Liver (tissue), 8 donors: ENCODE measurements at regions not wholly inside any gene's neighbourhood (a gene's known extent, or its start where the extent isn't known, plus 50 kb on each side); places are given as distances from the start of the nearest gene placed in this dataset.

ENCODE experiments used
- DNase-seq: peaks from one replicate; pipeline ENCODE4 v3.0.0-alpha.2; 2017; ENCODE audit warnings: low spot score
- H3K27ac ChIP-seq, 2 donors: one replicate each; pipeline ENCODE4 v1.7.0; 2013; ENCODE audit warnings: inconsistent platforms in 2 of 2, low read length in 2 of 2, control low read depth in 1 of 2, low read depth in 1 of 2, mild to moderate bottlenecking in 1 of 2
- H3K27me3 ChIP-seq, 4 donors: one replicate each; pipeline versions ENCODE4 v1.6.1 to v1.7.0; 2013; ENCODE audit warnings: low read length in 3 of 4, inconsistent platforms in 1 of 4, mild to moderate bottlenecking in 1 of 4, moderate library complexity in 1 of 4; ENCODE audit not compliant: control insufficient read depth in 4 of 4, insufficient read depth in 4 of 4
- H3K36me3 ChIP-seq, 4 donors: one replicate each; pipeline versions ENCODE4 v1.6.1 to v1.7.0; 2013; ENCODE audit warnings: low read length in 3 of 4, mild to moderate bottlenecking in 3 of 4, low read depth in 1 of 4, moderate library complexity in 1 of 4; ENCODE audit not compliant: control insufficient read depth in 4 of 4, insufficient read depth in 3 of 4
- H3K4me1 ChIP-seq, 4 donors: one replicate each; pipeline versions ENCODE4 v1.6.1 to v1.7.0; 2013; ENCODE audit warnings: low read length in 3 of 4, mild to moderate bottlenecking in 3 of 4, moderate library complexity in 1 of 4; ENCODE audit not compliant: control insufficient read depth in 4 of 4, insufficient read depth in 4 of 4
- H3K4me3 ChIP-seq, 3 donors: one replicate each; pipeline versions ENCODE4 v1.6.1 to v1.7.0; 2013; ENCODE audit warnings: low read length in 3 of 3, control low read depth in 1 of 3, low read depth in 1 of 3, mild to moderate bottlenecking in 1 of 3
- H3K9ac ChIP-seq, 2 donors: one replicate each; pipeline ENCODE4 v1.7.0; 2013; ENCODE audit warnings: low read length in 2 of 2, mild to moderate bottlenecking in 2 of 2, moderate library complexity in 2 of 2, control low read depth in 1 of 2, low read depth in 1 of 2
- H3K9me3 ChIP-seq, 4 donors: one replicate each; pipeline versions ENCODE4 v1.6.1 to v1.7.0; 2013; ENCODE audit warnings: low read length in 3 of 4; ENCODE audit not compliant: control insufficient read depth in 4 of 4
- EGR1 ChIP-seq, 2 donors: IDR thresholded peaks; 2 replicates each; pipeline ENCODE4 v1.6.1; 2016 to 2018; ENCODE audit warnings: antibody characterized with exemption in 2 of 2, low read depth in 2 of 2
- FOXA1 ChIP-seq: IDR thresholded peaks from 2 replicates; pipeline ENCODE4 v1.6.1; 2016; ENCODE audit warnings: antibody characterized with exemption
- FOXA2 ChIP-seq: IDR thresholded peaks from 2 replicates; pipeline ENCODE4 v1.6.1; 2016; ENCODE audit warnings: antibody characterized with exemption
- GABPA ChIP-seq, 2 donors: IDR thresholded peaks in 1 of 2; conservative IDR thresholded peaks in 1 of 2; 2 replicates each; pipeline ENCODE4 v1.6.1; 2016; ENCODE audit warnings: antibody characterized with exemption in 2 of 2, mild to moderate bottlenecking in 1 of 2, moderate library complexity in 1 of 2
- HNF4A ChIP-seq, 2 donors: conservative IDR thresholded peaks; 2 replicates each; pipeline ENCODE4 v1.6.1; 2016; ENCODE audit warnings: antibody characterized with exemption in 2 of 2, mild to moderate bottlenecking in 2 of 2
- HNF4G ChIP-seq: IDR thresholded peaks from 2 replicates; pipeline ENCODE4 v1.6.1; 2016; ENCODE audit warnings: antibody characterized with exemption
- JUND ChIP-seq, 2 donors: IDR thresholded peaks; 2 replicates each; pipeline ENCODE4 v1.6.1; 2016; ENCODE audit warnings: antibody characterized with exemption in 2 of 2
- MAX ChIP-seq: IDR thresholded peaks from 2 replicates; pipeline ENCODE4 v1.6.1; 2016; ENCODE audit warnings: antibody characterized with exemption
- NR2F2 ChIP-seq: IDR thresholded peaks from 2 replicates; pipeline ENCODE4 v1.6.1; 2016; ENCODE audit warnings: antibody characterized with exemption
- RAD21 ChIP-seq, 2 donors: IDR thresholded peaks; 2 replicates each; pipeline ENCODE4 v1.6.1; 2016; ENCODE audit warnings: antibody characterized with exemption in 2 of 2, mild to moderate bottlenecking in 2 of 2
- RXRA ChIP-seq, 2 donors: IDR thresholded peaks; 2 replicates each; pipeline ENCODE4 v1.6.1; 2017 to 2018; ENCODE audit warnings: antibody characterized with exemption in 2 of 2, mild to moderate bottlenecking in 1 of 2
- SP1 ChIP-seq: IDR thresholded peaks from 2 replicates; pipeline ENCODE4 v1.6.1; 2018; ENCODE audit warnings: antibody characterized with exemption, mild to moderate bottlenecking
- TAF1 ChIP-seq: conservative IDR thresholded peaks from 2 replicates; pipeline ENCODE4 v1.6.1; 2016; ENCODE audit warnings: antibody characterized with exemption, mild to moderate bottlenecking
- YY1 ChIP-seq: IDR thresholded peaks from 2 replicates; pipeline ENCODE4 v1.6.1; 2016; ENCODE audit warnings: antibody characterized with exemption, mild to moderate bottlenecking
- ZBTB33 ChIP-seq: IDR thresholded peaks from 2 replicates; pipeline ENCODE4 v1.6.1; 2016; ENCODE audit warnings: antibody characterized with exemption
- WGBS: extraction: QIAGEN DNeasy Blood & Tissue Kit; methylation state at CpG from one replicate; pipeline ENCODE4 v1.1.7; 2013; 5-methylcytosine and 5-hydroxymethylcytosine counted together
- TF ChIP-seq, protein P1 (sequence below): IDR thresholded peaks from 2 replicates; pipeline ENCODE4 v1.6.1; 2016; ENCODE audit warnings: antibody characterized with exemption
- TF ChIP-seq, protein P2 (sequence below): fragments of 150-350 bp; IDR thresholded peaks from 2 replicates; pipeline ENCODE4 v1.5.1; 2017; ENCODE audit warnings: improper control_type of control experiment, low read depth, low read length; ENCODE audit not compliant: missing input control
- TF ChIP-seq, protein P3 (sequence below): IDR thresholded peaks from 2 replicates; pipeline ENCODE4 v1.6.1; 2016; ENCODE audit warnings: antibody characterized with exemption, mild to moderate bottlenecking
- donor health status: healthy.
- donor health status: healthy.
- donor health status: healthy.
- donor health status: healthy.
- donor health status: healthy.

- WGBS: 37% methylated on average over 2 of the region's 2 CpGs
- H3K36me3 ChIP-seq: no peaks in the 10 kb centered on the region
- TF ChIP-seq GABPA (IDR thresholded peaks at IDR 0.05 in 1 of 2, conservative IDR thresholded peaks at IDR 0.05 in 1 of 2) (no peak), FOXA2 (no peak), HNF4A (conservative IDR thresholded peaks at IDR 0.05) (no peak), MAX (no peak), HNF4G (no peak), NR2F2 (no peak), EGR1 (IDR thresholded peaks at IDR 0.05; ENCODE audit: low read depth in 2 of 2) (no peak), FOXA1 (no peak), YY1 (no peak), TAF1 (no peak), RAD21 (IDR thresholded peaks at IDR 0.05) (no peak), RXRA (IDR thresholded peaks at IDR 0.05) (no peak), SP1 (no peak), JUND (IDR thresholded peaks at IDR 0.05) (no peak), ZBTB33 (no peak)
- TF ChIP-seq, protein P1, sequence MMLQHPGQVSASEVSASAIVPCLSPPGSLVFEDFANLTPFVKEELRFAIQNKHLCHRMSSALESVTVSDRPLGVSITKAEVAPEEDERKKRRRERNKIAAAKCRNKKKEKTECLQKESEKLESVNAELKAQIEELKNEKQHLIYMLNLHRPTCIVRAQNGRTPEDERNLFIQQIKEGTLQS: no peak
- TF ChIP-seq, protein P2, sequence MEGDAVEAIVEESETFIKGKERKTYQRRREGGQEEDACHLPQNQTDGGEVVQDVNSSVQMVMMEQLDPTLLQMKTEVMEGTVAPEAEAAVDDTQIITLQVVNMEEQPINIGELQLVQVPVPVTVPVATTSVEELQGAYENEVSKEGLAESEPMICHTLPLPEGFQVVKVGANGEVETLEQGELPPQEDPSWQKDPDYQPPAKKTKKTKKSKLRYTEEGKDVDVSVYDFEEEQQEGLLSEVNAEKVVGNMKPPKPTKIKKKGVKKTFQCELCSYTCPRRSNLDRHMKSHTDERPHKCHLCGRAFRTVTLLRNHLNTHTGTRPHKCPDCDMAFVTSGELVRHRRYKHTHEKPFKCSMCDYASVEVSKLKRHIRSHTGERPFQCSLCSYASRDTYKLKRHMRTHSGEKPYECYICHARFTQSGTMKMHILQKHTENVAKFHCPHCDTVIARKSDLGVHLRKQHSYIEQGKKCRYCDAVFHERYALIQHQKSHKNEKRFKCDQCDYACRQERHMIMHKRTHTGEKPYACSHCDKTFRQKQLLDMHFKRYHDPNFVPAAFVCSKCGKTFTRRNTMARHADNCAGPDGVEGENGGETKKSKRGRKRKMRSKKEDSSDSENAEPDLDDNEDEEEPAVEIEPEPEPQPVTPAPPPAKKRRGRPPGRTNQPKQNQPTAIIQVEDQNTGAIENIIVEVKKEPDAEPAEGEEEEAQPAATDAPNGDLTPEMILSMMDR: no peak
- TF ChIP-seq, protein P3, sequence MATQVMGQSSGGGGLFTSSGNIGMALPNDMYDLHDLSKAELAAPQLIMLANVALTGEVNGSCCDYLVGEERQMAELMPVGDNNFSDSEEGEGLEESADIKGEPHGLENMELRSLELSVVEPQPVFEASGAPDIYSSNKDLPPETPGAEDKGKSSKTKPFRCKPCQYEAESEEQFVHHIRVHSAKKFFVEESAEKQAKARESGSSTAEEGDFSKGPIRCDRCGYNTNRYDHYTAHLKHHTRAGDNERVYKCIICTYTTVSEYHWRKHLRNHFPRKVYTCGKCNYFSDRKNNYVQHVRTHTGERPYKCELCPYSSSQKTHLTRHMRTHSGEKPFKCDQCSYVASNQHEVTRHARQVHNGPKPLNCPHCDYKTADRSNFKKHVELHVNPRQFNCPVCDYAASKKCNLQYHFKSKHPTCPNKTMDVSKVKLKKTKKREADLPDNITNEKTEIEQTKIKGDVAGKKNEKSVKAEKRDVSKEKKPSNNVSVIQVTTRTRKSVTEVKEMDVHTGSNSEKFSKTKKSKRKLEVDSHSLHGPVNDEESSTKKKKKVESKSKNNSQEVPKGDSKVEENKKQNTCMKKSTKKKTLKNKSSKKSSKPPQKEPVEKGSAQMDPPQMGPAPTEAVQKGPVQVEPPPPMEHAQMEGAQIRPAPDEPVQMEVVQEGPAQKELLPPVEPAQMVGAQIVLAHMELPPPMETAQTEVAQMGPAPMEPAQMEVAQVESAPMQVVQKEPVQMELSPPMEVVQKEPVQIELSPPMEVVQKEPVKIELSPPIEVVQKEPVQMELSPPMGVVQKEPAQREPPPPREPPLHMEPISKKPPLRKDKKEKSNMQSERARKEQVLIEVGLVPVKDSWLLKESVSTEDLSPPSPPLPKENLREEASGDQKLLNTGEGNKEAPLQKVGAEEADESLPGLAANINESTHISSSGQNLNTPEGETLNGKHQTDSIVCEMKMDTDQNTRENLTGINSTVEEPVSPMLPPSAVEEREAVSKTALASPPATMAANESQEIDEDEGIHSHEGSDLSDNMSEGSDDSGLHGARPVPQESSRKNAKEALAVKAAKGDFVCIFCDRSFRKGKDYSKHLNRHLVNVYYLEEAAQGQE: no peak
- no peak overlapping the region for H3K9ac ChIP-seq
- no peak overlapping the region for H3K27ac ChIP-seq
- no peaks in the 10 kb centered on the region for H3K27me3 ChIP-seq
- DNase-seq: no peak
- peaks cover 0 to 6% (median 0%) of the 10 kb centered on the region in 4 donors for H3K4me1 ChIP-seq
- no peak overlapping the region for H3K4me3 ChIP-seq
- H3K9me3 ChIP-seq: no peaks in the 10 kb centered on the region
Observed at GRCh38 chr2:82340578-82341053, 2036.1 kb upstream of the LRRTM1 start.
